ENCODE measurements at regions not wholly inside any gene's neighbourhood (a gene's known extent, or its start where the extent isn't known, plus 50 kb on each side); places are given as distances from the start of the nearest gene placed in this dataset.

- Histone ChIP-seq H3K27ac (peak overlapping the region; percentile 51 to 52), H3K9me3 (no peaks in the 10 kb centered on the region), H3K36me3 (no peaks in the 10 kb centered on the region), H3K4me1 (replicated peaks) (peaks cover 7% of the 10 kb centered on the region), H3K27me3 (replicated peaks; ENCODE audit: insufficient read depth) (no peaks in the 10 kb centered on the region), H3K4me3 (no peak overlapping the region)
- TF ChIP-seq POLR2AphosphoS5 (IDR thresholded peaks at IDR 0.05): no peak
- TF ChIP-seq, protein P1, sequence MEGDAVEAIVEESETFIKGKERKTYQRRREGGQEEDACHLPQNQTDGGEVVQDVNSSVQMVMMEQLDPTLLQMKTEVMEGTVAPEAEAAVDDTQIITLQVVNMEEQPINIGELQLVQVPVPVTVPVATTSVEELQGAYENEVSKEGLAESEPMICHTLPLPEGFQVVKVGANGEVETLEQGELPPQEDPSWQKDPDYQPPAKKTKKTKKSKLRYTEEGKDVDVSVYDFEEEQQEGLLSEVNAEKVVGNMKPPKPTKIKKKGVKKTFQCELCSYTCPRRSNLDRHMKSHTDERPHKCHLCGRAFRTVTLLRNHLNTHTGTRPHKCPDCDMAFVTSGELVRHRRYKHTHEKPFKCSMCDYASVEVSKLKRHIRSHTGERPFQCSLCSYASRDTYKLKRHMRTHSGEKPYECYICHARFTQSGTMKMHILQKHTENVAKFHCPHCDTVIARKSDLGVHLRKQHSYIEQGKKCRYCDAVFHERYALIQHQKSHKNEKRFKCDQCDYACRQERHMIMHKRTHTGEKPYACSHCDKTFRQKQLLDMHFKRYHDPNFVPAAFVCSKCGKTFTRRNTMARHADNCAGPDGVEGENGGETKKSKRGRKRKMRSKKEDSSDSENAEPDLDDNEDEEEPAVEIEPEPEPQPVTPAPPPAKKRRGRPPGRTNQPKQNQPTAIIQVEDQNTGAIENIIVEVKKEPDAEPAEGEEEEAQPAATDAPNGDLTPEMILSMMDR (IDR thresholded peaks at IDR 0.05): no peak
- no peak for TF ChIP-seq POLR2A (IDR thresholded peaks at IDR 0.05)
- no peak for DNase-seq (ENCODE audit: low spot score)
- intact Hi-C loops (cut with DNase I): no loop called here
Observed at GRCh38 chr21:36609654-36610053, 89.3 kb upstream of the SIM2 start.

DNA sequence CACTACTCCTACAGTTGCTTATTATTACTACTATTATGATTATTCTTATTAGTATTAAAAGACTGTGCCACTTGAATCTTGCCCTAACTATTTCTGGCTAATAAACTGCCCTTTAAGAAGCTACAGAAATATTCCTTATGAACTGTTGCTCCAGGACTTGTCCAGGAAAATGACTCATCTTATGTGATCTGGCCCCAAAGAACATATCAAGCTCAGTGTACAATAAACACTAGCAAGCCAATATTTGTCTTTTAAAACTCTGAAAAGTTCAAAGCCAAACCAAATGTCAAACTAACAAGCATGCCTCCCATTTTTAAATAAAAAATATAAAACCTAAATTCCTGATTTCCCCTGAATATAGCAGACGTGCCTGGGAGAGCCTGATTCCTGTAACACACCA lies 88.7 kb upstream of the SIM2 start:
- H3K27ac ChIP-seq: peak overlapping the region; percentile 51 to 52
- DNase-seq (ENCODE audit: low spot score): no peak
- no peaks in the 10 kb centered on the region for H3K27me3 ChIP-seq (replicated peaks; ENCODE audit: insufficient read depth)
- TF ChIP-seq, protein P1 (IDR thresholded peaks at IDR 0.05): no peak
- peak; percentile 37 for TF ChIP-seq POLR2AphosphoS5 (IDR thresholded peaks at IDR 0.05)
- no peaks in the 10 kb centered on the region for H3K9me3 ChIP-seq
- H3K4me1 ChIP-seq (replicated peaks): peaks cover 9% of the 10 kb centered on the region
- no peaks in the 10 kb centered on the region for H3K36me3 ChIP-seq
- no peak overlapping the region for H3K4me3 ChIP-seq
- intact Hi-C loops (cut with DNase I): no loop called here
- 38% methylated on average over 1 of the region's 1 CpG for WGBS

DNA sequence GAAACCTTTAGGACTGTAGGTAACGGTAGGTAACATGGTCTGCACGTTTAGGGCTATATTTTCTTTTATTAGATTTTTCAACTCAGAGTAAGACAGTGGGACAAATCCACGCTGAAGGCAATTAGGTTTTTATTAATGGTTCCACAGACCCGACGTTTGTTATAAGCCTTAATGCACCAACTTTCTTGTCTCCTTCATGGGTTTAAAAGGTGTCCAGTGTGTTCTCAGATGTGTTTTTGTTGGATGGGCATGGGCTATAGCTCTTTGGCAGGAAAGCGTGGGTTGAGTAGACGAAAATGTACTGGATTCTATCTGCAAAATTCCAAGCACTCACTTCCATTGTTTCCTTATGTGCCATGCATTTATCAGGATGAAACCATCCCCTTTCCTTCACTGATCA lies 88.0 kb upstream of the SIM2 start:
- TF ChIP-seq, protein P1 (IDR thresholded peaks at IDR 0.05): no peak
- peak; percentile 29 for TF ChIP-seq POLR2AphosphoS5 (IDR thresholded peaks at IDR 0.05)
- Histone ChIP-seq H3K27me3 (replicated peaks; ENCODE audit: insufficient read depth) (no peaks in the 10 kb centered on the region), H3K27ac (peak overlapping the region; percentile 51 to 52), H3K4me3 (no peak overlapping the region), H3K4me1 (replicated peaks) (peaks cover 15% of the 10 kb centered on the region), H3K9me3 (no peaks in the 10 kb centered on the region), H3K36me3 (no peaks in the 10 kb centered on the region)
- intact Hi-C loops (cut with DNase I): no loop called here
- DNase-seq (ENCODE audit: low spot score): no peak
- 53% methylated on average over 7 of the region's 7 CpGs for WGBS

DNA sequence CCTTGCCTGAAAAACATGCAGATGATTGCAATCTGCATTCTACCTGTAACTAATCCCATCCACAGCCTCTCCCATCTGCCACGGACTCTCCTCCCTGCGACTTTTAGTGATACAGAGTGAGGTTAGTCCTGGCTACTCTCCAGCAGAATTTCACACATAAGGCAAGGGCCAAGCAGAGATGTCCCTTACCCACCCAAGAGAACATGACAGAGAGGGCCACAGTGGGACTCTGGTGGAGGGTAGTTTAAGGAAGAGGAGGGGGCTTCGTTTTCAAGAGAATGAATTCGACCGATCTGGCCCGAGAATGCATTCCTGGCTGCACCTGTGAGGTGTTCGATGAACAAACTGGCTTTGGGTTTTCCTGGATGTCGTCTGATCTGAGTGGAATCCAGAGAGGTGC lies 87.5 kb upstream of the SIM2 start:
- WGBS: 88% methylated on average over 8 of the region's 8 CpGs
- intact Hi-C loops (cut with DNase I): no loop called here
- TF ChIP-seq POLR2A (IDR thresholded peaks at IDR 0.05): no peak
- TF ChIP-seq, protein P1 (IDR thresholded peaks at IDR 0.05): no peak
- TF ChIP-seq POLR2AphosphoS5 (IDR thresholded peaks at IDR 0.05): no peak
- Histone ChIP-seq H3K27ac (peak overlapping the region in 1 of 2 donors; percentile 52), H3K36me3 (no peaks in the 10 kb centered on the region), H3K9me3 (no peaks in the 10 kb centered on the region), H3K27me3 (replicated peaks; ENCODE audit: insufficient read depth) (no peaks in the 10 kb centered on the region), H3K4me1 (replicated peaks) (peaks cover 17% of the 10 kb centered on the region), H3K4me3 (no peak overlapping the region)
- DNase-seq (ENCODE audit: low spot score): no peak

DNA sequence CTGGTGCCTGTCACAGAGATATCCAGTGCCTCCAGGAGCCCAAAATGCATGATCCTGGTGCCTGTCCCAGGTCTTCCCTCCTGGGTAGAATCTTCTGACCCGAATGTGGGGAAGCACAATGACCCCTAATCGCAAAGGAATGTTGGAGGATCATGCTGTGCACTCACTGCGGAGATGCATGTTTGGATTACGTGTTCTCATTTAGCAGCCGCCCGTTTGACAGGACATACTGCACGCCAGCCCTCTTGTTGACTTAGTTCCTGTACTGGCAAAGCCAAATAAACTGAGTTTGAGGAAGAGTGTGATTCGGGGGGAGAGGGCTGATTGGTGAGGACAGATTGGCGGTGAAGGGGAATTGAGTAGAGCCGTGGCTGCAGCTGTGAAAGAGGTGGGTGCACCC lies 85.9 kb upstream of the SIM2 start:
- peaks cover 17% of the 10 kb centered on the region for H3K4me1 ChIP-seq (replicated peaks)
- 30% methylated on average over 10 of the region's 10 CpGs for WGBS
- H3K27ac ChIP-seq: peak overlapping the region in 1 of 2 donors; percentile 44
- no peaks in the 10 kb centered on the region for H3K9me3 ChIP-seq
- no peaks in the 10 kb centered on the region for H3K27me3 ChIP-seq (replicated peaks; ENCODE audit: insufficient read depth)
- H3K36me3 ChIP-seq: no peaks in the 10 kb centered on the region
- no peak overlapping the region for H3K4me3 ChIP-seq
- peak; percentile 73 for DNase-seq (ENCODE audit: low spot score)
- intact Hi-C loops (cut with DNase I): no loop called here
- TF ChIP-seq POLR2AphosphoS5 (IDR thresholded peaks at IDR 0.05): peak; percentile 76
- TF ChIP-seq, protein P1 (IDR thresholded peaks at IDR 0.05): no peak
- TF ChIP-seq POLR2A (IDR thresholded peaks at IDR 0.05): no peak

Data from prostate gland (tissue), 2 donors.